DOHH2 (cell line): ENCODE measurements at regions not wholly inside any gene's neighbourhood (a gene's known extent, or its start where the extent isn't known, plus 50 kb on each side); places are given as distances from the start of the nearest gene placed in this dataset.

ENCODE experiments used
- CTCF ChIP-seq: fragments of 200-600 bp; sonication (generic); IDR thresholded peaks from one replicate; pipeline ENCODE4 v1.5.1; 2014; ENCODE audit warnings: antibody characterized with exemption, mild to moderate bottlenecking, low read depth, low read length; ENCODE audit not compliant: poor library complexity, severe bottlenecking
- EZH2phosphoT487 ChIP-seq: fragments of 200-600 bp; sonication (generic); IDR thresholded peaks from 2 replicates; pipeline ENCODE4 v1.6.1; 2017; ENCODE audit warnings: borderline replicate concordance, mild to moderate bottlenecking, antibody characterized with exemption, low read length, moderate library complexity, mixed read lengths

- TF ChIP-seq CTCF (no peak), EZH2phosphoT487 (no peak)
These were observed 944.9 kb downstream of the CNTNAP5 start for GRCh38 chr2:124970030-124970429.
